HG03520 (cell line): ENCODE measurements at regions not wholly inside any gene's neighbourhood (a gene's known extent, or its start where the extent isn't known, plus 50 kb on each side); places are given as distances from the start of the nearest gene placed in this dataset.

ENCODE experiments used
- ATAC-seq: cut with Tn5 transposase; IDR thresholded peaks from one replicate; pipeline ENCODE4 v1.9.1; 2021; ENCODE audit warnings: mild to moderate bottlenecking, moderate library complexity; ENCODE audit not compliant: unreplicated experiment

DNA sequence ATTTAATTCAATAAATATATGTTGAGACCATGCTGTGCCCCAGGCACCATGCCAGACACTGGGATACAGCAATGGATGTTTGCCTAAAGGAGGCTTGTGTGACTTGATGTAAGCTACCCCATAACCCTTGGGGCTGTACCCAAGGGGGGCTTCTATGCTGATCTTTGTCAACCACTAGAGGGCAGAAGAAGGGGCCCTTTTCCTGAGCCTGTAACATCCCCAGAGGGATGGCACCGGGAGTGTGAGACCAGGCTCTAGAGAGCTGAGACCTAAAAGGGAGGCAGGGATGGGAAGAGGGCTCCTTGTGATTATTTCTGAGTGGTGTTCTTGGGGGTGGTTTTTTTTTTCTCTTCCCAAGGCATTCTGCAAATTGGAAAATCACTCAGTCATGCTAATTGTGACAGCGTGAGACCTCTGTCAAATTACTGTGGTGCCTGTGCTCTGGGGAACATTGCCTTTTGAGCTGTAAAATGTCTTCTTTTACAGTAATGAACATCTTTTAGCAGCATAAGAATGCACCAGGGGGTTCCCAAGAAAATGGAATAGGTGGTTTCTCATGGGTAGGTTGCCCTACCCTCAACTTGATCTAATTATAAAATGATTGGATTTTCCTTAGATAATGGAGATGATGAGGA lies 138.7 kb upstream of the SLC24A3 start:
- no peak for ATAC-seq

DNA sequence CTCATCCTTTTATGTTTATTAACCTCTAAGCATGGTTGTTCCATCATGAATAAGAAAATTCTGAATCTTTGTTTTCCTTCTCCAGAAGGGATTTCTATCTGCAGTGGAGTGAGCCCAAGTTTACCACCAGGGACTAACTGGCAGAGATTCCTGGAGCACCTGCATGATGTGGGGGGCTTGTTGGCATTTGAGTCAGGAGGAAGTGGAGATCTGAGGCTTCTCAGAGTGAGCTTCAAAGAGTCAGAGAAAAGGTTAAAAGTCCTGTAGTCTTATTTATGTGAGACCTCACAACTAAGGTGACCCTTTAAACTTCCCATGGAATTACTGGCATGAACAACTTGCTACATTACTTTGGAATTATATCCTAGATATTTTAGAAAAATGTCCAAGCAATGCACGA lies 138.1 kb upstream of the SLC24A3 start:
- no peak for ATAC-seq

DNA sequence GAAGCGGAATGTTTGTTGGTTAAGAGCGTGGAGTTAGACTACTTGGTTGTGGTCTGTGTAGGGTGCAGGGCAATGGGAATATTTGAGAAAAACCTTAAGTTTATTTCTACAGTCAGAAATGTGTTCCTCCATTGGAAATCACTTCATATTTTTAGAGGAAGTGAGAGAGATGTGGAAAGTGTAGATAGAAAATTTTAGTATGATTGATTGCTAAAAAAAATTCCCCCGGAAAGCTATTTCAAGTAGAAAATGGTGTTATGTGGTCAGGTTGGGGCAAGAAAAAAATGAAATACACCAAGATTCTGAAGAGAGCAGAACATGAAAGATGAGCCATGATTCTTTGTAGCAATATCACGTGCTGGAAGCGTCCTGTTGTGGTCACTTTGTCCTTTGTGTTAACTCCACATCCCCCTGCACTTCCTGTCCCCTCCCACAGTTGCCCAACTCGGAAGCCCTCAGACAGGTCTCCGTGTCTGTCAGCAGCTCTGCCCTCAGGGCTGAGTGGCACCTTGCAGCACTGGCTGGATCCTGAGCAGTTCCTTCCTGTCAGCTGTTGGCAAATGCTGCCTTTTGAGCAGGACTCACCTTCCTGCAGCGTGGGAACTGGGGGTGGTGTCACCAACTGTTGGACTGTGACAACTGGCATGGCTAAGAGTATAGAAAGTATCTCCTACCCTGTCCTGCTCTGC lies 137.5 kb upstream of the SLC24A3 start:
- ATAC-seq, result no peak

DNA sequence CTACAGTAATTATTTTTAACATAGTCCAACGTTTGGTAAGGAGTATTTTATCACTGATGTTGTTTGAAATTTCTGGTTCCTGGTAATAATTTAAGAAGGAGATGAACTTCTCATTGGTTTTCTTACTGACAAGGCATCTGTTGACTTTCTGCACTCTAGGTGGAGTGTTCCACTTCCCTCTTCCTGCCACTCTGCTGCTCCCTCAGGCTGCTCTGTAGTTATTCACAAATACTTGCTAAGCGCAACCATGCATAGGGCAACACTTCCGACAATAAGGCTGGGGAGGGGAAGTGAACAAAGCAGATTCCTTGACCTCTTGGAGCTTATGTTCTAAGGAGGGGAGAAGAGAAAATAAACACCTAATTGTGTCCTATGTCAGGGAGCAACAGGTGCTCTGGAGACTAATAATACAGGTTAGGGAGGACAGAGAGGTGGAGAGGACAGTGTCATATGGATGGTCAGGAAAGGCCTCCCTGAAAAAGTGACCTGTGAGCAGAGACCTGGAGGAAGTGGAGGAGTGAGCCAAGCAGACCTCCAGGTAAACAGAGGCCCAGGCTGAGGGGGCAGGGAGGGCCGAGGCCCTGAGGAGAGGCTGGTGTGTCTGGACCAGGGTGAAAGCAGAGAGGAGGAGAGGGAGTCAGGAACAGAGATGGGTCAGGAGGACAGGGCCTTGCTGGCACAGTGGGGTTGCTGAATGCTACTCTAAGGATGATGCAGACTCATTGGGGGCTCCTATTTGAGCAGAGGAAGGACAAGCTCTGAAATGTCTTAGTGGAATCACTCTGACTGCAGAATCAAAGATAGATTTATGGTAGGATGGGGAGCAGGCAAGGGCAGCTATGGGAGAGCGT lies 134.8 kb upstream of the SLC24A3 start:
- no peak for ATAC-seq

DNA sequence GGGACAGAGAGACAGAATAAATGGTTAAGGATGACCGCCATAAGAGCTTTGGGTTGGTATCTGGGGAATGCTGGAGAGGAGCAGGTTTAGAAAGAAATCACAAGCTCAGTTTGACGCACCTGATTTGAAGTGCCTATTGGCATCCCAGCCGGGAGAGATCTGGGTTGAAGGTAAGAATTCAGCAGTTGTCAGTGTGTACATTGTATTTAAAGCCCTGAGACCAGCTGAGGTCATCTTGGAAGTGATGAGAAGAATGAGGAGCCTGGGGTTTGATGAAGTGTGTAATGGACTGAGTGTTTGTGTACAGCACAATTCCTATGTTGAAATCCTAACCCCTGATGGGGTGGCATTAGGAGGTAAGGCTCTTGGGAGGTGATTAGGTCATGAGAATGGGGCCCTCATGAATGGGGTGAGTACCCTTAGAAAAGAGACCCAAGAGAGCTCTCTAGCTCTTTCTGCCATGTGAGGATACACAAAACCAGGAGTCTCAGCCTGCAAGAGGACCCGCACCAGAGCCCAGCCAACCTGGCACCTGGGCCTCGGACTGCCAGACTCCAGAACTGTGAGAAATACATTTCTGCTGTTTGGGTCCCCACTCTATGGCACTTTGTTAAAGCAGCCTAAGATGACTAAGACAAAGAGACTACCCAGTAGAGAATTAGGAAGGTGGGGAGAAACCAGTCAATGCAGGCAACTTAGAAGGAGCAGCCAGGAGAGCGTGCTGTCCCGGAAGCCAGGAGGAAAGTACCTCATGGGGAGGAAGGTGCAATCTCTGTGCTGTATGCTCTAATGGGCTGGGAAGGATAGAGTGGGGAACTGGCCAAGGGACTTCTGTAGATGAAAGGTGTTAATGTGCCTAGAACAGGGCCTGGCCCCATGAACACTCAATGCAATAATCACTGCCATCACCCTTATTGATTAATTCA lies 133.7 kb upstream of the SLC24A3 start:
- no peak for ATAC-seq

DNA sequence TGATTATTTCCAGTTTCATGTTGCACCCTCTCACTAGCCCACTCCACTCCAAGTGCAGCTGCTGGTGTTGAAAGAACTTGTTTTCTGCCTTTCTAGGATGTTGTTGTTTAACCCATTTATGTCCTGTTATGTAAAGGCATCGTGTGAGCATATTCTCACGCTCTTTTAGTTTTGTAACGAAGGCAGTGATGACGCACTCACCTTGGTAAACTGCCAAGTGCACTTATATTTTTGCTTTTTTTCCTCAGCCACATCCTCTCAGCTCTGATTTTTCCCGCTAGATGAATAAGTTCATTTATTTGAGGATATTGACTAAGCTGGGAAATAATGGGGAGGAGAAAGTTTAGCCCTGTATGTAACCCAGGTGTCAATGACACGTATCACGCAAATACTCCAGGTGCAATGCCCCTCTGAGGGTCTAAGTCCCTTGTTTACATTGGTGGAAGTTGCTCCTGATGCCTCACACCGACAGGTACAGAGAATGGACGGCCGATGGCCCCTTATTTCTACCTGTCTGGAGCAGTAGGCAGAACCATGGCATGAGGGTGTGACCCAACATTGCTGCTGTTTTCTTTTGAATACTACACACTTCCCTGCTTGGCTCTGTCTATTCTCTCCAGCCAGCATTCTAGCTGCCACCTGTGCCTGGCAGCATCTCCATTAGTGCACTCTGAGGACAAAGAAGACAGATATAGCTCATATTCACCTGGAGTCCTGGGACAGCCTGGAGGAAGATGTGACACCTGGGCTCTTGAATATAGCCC lies 132.7 kb upstream of the SLC24A3 start:
- no peak for ATAC-seq

DNA sequence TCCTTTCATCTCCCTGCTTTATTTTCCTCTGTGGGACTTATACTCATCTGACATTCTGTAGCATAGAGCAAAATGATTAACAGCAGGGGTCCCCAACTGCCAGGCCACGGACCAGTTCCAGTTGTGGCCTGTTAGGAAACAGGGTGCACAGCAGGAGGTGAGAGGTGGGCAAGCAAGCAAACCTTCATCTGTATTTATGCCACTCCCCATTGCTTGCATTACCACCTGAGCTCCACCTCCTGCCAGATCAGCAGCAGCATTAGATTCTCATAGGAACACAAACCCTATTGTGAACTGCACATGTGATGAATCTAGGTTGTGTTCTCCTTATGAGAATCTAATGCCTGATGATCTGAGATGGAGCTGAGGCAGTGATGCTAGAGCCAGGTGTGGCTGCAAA lies 130.5 kb upstream of the SLC24A3 start:
- no peak for ATAC-seq

DNA sequence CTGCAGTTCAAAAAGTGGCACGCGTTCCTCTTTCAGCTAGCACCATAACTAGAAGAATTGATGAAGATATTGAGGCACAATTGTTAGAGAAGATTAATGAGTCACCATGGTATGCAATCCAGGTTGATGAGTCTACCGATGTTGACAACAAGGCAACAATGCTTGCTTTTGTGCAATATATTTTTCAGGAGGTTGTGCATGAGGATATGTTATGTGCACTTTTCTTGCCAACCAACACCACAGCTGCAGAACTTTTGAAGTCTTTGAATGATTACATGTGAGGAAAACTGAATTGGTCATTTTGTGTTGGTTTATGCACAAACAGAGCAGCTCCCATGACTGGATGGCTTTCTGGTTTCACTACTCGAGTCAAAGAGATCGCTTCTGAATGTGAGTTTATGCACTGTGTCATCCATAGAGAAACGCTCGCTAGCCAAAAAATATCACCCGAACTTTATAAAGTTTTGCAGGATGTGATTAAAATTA lies 129.3 kb upstream of the SLC24A3 start:
- ATAC-seq, result no peak

DNA sequence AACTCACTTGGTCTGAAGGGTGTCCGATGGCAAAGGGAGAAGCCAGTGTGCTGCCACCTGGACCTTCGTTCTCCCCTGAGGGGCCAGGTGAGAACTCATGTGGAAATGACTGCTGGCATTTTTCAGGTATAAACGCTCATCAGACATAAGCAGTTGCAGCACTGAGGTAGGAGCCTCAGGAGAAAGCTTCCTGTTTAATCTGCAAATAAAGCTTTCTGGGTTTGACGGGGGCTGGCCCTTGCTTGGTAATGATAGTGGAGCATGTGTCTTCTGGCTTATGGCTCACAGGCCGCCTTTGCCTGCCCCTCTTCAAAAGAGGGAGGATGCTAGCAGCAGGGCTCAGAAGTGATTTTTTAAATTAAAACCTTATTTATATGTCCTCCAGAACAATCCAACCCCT lies 122.1 kb upstream of the SLC24A3 start:
- no peak for ATAC-seq

DNA sequence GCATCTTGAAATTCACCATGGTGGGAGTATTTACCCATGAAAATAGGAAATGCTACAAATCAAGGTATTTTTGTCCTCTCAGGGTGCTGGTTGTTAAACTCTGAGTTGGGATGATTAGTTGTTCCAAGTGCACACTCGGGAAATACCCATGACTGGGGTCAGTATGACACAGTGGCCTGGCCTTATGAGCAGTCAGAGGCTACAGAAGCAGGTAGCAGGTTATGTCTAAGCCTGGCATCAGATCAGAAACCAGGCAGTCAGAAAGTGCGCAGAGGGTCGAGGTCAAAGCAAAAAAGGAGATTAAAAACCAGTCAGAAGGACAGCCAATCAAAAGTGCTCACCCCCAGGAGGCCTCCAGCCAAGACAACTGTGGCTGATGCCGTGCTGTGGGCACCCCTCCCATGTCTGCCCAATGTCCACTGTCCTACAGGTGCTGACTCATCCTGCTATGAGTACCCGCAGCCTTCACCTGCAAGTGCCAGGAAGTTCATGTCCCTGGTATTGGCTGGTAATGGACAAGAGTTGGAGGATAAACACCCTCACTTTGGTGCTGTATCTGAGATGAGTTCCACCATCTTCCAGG lies 117.4 kb upstream of the SLC24A3 start:
- ATAC-seq, result no peak

DNA sequence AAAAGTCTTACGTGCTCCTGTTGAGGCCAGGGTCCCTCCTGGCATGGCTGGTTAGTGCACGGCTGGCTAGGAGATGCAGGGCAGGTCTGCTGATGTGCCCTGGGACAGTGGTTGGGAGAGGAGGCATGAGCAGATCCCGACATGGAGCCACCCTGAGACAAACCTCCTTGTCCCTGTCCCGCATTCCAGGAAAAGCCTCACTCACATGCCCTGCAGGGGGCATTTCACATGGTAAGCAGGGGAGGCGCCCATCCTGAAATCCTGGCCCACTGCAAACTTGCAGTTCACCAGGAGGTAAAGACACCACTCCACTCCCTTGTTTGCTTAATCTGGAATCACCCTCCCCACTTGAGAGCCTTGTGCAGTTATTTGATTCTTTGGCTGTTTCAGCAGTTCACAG lies 116.7 kb upstream of the SLC24A3 start:
- no peak for ATAC-seq

DNA sequence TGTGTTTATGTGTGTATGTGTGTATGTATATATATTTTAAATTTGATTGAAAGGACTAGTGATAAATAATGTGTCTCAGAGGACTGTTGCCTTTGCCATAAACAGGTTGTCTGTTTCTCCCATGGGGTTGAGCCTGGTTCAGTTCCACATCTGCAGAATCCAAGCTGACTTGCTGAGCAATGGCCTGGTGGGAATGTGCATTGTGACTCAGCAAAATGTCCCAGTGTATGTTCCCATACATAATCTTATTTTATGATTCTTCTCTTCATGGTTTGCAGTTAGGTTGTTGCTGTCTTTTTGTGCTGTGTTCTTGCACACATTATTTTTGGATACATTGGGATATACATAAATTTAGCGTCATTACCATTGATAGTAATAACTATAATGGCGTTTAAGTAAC lies 115.6 kb upstream of the SLC24A3 start:
- no peak for ATAC-seq

DNA sequence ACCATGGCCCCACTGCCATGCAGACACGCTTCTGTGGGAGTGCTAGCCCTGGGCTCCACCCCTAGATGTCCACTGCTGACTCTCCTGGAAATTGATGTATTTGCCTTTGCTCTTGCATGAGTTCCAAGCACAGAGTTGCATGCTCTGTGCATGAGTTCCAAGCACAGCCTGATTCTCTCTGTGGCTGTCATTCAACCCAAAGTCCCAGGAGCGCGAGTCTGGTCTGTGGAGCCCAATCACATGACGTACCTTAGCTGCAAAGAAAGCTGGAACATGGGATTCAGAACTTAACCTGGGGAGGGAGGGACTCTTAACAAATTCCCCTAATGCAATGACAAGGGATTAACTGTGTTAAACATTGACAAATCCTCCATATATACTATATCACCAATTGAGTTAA lies 114.3 kb upstream of the SLC24A3 start:
- no peak for ATAC-seq

DNA sequence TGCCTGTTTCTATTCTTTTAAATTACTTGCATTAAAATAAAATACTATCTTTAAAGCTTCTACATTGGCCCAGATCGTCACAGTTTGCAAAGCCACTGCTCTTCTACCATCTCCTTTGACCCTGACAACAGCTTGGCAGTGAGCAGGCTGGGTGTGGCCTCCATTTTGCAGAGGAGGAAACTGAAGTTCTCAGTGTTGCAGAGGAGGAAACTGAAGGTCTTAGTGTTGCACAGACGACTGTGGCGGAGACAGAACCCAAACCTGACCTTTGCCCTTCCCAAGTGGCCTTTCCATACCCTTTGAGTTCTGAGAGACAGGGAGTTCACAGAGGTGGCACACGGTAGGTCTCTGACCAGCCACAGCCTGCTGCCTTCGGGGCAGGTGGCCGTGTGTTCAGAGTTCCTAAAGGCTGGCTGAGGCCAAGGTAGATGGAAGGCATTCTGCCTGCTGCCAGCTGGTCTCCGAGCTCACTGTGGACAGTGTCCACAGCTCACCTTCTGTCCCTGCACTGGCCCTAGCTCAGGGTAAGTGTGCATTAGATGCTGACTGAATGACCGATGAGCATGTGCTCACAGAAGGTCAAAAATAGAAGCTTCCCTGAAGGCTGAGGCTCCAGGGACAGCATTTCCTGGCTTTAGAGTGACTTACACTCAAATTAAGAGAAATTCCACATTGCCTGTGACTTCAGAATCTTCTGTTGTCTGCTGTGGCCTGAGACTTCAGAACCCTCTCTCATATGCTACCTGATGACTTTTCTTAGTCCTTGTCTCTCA lies 113.5 kb upstream of the SLC24A3 start:
- no peak for ATAC-seq

DNA sequence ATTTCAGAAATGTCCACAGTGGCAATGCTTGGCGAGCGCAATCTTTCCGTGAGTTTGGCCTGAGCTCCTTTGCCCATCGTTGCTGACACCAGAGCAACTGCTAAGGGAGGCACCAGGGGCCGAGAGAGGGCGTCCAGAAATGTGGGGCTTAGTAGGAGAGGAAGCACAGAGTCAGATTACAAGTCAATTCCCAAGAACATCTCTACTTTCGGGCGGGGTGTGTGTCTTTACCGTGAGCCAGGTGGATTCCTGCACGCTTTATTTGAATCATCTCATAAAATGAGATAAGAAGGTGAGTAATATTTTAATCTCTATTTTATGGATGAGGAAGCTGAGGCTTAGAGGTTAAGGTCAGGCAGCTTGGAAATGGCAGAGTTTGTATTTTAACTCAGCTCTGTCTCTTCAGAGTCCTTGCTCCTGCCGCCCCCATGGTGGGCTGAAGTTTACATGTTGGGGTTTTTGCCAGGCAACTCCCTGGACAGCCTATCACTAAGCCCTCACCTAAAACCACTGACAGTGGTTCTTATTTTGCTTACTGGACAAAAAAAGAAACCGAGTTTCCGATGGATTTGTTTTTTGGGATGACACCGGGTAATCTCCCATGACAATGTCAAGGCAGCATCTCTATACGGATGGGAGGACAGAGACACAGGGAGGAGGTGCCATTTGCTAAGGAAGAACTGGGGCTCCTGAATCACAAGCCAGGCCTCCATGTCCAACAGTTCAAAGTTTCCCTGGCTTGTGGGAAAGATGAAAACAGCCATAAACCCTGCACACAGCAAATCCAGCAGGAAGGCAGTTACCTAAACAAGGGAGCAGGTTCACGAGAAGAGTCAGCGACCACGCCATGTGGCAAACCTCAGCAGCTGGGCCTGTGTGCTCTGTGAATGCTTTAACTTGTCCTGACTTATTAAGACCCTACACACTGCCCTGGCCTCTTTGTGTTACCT lies 112.6 kb upstream of the SLC24A3 start:
- ATAC-seq, result no peak

DNA sequence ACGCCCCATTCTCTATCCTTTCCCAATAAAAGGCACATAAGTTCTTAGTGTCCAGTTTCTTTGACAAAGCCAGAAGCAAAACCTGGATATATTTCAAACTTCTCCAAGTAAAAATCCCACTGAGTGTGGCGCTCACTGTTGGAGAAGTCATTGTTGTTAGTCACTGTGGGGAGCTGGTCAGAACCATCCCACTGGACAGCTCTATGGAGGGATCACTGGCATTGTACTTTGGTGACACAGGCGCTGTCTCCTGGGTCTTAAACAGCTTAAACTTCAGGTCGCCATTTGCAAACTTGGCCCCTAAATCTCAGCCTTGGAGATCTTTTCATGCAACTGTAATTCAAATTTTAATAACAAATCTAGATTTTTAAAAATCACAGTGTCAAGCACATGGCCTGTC lies 111.5 kb upstream of the SLC24A3 start:
- ATAC-seq, result no peak

DNA sequence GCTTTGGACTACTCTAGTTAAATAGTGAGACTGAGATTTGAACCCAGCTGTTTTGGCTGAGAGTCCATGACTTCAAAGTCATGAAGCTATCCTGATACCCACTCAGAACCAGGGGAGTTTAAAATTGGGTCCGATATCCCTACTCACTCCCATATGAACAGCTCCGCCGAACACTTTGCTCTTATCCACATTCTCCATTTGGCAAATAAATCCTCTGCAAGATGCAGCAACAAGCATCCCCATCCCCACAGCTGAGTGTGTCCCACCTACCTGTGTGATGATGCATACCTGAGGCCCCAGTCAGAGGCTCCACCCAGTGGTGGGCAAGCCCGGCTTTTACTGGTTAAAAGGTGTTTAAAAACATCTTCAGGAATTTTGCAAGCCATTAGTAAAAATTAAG lies 108.3 kb upstream of the SLC24A3 start:
- ATAC-seq, result no peak

DNA sequence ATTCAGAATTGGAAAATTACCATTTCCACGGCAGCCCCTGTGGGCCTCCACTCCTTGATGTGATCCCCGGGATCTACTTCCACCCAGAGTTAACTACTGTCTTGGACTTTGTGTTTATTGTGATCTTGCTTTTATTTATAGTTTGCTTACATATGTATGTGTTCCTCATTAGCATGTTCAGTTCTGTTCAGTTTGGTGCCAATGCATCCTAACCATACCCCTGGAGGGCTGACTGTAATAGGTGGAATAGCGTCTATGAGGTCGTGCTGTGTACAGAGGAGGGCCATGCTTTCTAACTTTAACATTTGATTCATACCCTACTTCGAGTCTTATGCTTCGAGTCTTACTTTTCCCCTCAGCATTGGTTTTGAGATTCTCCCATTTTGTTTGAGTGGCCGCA lies 104.3 kb upstream of the SLC24A3 start:
- no peak for ATAC-seq
